ENCODE measurements at regions not wholly inside any gene's neighbourhood (a gene's known extent, or its start where the extent isn't known, plus 50 kb on each side); places are given as distances from the start of the nearest gene placed in this dataset.
A peak's percentile ranks its signal among the peaks of the same experiment; 100 is the strongest.

DNA sequence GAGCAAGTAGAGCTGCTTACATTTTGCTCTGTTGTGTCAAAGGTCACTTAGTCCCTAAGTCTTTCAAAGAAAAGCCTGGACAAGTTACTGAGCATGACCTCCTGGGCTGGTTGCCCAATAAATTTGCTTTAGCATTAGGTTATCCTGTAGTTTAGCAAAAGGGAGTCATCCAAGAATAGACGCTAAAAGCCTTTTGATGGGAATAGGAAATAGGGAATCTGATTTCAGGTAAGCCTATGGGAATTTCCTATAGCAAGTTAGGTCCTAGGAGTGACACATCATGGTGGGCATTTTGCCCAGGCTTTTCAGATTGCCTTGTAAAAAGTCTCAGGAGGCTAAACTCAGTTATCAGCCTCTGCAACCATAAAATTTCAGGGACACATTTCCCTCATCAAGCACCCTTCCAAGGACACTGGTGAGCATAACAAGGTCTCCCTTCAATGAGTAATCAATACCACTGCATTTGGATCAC is 67.6 kb upstream of the RANBP3L start:
- no peak overlapping the region for H3K4me3 ChIP-seq (ENCODE audit: low read depth, low read length)
- TF ChIP-seq, protein P1, sequence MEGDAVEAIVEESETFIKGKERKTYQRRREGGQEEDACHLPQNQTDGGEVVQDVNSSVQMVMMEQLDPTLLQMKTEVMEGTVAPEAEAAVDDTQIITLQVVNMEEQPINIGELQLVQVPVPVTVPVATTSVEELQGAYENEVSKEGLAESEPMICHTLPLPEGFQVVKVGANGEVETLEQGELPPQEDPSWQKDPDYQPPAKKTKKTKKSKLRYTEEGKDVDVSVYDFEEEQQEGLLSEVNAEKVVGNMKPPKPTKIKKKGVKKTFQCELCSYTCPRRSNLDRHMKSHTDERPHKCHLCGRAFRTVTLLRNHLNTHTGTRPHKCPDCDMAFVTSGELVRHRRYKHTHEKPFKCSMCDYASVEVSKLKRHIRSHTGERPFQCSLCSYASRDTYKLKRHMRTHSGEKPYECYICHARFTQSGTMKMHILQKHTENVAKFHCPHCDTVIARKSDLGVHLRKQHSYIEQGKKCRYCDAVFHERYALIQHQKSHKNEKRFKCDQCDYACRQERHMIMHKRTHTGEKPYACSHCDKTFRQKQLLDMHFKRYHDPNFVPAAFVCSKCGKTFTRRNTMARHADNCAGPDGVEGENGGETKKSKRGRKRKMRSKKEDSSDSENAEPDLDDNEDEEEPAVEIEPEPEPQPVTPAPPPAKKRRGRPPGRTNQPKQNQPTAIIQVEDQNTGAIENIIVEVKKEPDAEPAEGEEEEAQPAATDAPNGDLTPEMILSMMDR (IDR thresholded peaks at IDR 0.05; ENCODE audit: low read depth, low read length), result no peak
- no peak for TF ChIP-seq POLR2A (IDR thresholded peaks at IDR 0.05; ENCODE audit: extremely low read depth, insufficient read length)
- no peak for DNase-seq (ENCODE audit: low read depth)

GRCh38 chr5:36370073-36370472 is 68.4 kb upstream of the RANBP3L start:
- DNase-seq (ENCODE audit: low read depth), result no peak
- no peak overlapping the region for H3K4me3 ChIP-seq (ENCODE audit: low read depth, low read length)
- TF ChIP-seq, protein P1 (IDR thresholded peaks at IDR 0.05; ENCODE audit: low read depth, low read length), result no peak
- TF ChIP-seq MAX (IDR thresholded peaks at IDR 0.05; ENCODE audit: low read depth, low read length), result no peak
- TF ChIP-seq MYC (IDR thresholded peaks at IDR 0.05; ENCODE audit: low read depth, low read length), result no peak
- no peak for TF ChIP-seq POLR2A (IDR thresholded peaks at IDR 0.05; ENCODE audit: extremely low read depth, insufficient read length)

- DNase-seq (ENCODE audit: low read depth), result no peak
- H3K4me3 ChIP-seq (ENCODE audit: low read depth, low read length), result no peak overlapping the region
- TF ChIP-seq POLR2A (IDR thresholded peaks at IDR 0.05; ENCODE audit: extremely low read depth, insufficient read length), result no peak
- TF ChIP-seq, protein P1 (IDR thresholded peaks at IDR 0.05; ENCODE audit: low read depth, low read length), result no peak
- no peak for TF ChIP-seq MAX (IDR thresholded peaks at IDR 0.05; ENCODE audit: low read depth, low read length)
- TF ChIP-seq MYC (IDR thresholded peaks at IDR 0.05; ENCODE audit: low read depth, low read length), result no peak
These were observed 69.7 kb upstream of the RANBP3L start for GRCh38 chr5:36371366-36371765.

DNA sequence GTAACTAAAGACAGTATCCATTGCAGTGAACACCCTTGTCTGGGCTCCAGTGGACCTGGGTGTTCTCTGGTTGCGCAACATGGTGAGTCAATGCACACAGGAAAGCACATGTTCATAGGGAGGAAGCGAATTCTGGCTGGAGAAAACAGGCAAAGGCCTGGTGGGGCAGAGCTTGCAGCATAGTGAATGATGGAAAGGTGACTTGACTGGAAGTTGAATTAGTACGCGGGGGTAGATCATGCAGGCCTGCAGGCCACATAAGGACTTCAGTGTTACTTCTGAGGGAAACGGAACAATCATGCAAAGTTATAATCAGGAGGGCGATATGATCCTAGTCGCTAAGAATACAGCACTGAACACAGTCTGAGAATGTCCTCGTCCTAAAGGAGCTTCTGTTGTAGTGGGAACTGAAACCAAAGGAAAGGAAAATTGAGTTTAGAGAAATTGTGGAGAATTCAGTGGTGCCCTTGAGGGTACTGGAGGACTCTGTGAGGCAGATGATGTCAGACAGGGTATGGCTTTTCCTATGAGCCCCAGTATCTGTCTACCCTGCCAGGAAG is 71.9 kb upstream of the RANBP3L start:
- peak; percentile 96 for DNase-seq (ENCODE audit: low read depth)
- TF ChIP-seq, protein P1 (IDR thresholded peaks at IDR 0.05; ENCODE audit: low read depth, low read length), result no peak
- no peak for TF ChIP-seq POLR2A (IDR thresholded peaks at IDR 0.05; ENCODE audit: extremely low read depth, insufficient read length)
- TF ChIP-seq MYC (IDR thresholded peaks at IDR 0.05; ENCODE audit: low read depth, low read length), result peak; percentile 98
- peak; percentile 98 for TF ChIP-seq MAX (IDR thresholded peaks at IDR 0.05; ENCODE audit: low read depth, low read length)
- no peak overlapping the region for H3K4me3 ChIP-seq (ENCODE audit: low read depth, low read length)

DNA sequence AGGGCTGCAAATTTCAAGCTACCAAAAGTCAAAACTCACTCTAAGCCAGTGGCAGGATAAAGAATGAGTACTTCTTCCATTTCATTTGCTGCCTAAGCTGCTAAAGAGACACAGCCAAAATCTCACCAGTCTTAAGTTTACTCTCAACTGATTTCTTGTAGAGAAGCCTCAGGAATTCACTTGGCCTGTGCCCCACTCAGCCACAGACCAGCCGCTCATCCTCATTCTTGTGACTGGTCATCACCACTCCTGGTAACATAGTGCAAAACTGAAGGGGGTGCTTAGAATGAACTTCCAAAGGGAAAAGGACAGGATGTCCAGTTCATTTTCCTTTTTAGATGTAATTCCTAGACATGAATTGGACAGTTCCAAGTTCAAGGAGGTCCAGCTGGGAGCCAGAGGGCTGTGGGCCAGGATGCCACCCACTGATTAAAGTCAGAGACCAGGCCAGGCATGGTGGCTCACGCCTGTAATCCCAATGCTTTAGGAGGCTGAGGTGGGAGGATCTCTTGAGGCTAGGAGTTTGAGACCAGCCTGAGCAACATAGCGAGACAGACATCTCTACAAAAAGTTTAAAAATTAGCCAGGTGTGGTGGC is 72.7 kb upstream of the RANBP3L start:
- TF ChIP-seq, protein P1 (IDR thresholded peaks at IDR 0.05; ENCODE audit: low read depth, low read length), result no peak
- TF ChIP-seq POLR2A (IDR thresholded peaks at IDR 0.05; ENCODE audit: extremely low read depth, insufficient read length), result no peak
- TF ChIP-seq MYC (IDR thresholded peaks at IDR 0.05; ENCODE audit: low read depth, low read length), result no peak
- no peak for TF ChIP-seq MAX (IDR thresholded peaks at IDR 0.05; ENCODE audit: low read depth, low read length)
- no peak for DNase-seq (ENCODE audit: low read depth)
- no peak overlapping the region for H3K4me3 ChIP-seq (ENCODE audit: low read depth, low read length)
